ENCODE measurements at regions not wholly inside any gene's neighbourhood (a gene's known extent, or its start where the extent isn't known, plus 50 kb on each side); places are given as distances from the start of the nearest gene placed in this dataset.

DNA sequence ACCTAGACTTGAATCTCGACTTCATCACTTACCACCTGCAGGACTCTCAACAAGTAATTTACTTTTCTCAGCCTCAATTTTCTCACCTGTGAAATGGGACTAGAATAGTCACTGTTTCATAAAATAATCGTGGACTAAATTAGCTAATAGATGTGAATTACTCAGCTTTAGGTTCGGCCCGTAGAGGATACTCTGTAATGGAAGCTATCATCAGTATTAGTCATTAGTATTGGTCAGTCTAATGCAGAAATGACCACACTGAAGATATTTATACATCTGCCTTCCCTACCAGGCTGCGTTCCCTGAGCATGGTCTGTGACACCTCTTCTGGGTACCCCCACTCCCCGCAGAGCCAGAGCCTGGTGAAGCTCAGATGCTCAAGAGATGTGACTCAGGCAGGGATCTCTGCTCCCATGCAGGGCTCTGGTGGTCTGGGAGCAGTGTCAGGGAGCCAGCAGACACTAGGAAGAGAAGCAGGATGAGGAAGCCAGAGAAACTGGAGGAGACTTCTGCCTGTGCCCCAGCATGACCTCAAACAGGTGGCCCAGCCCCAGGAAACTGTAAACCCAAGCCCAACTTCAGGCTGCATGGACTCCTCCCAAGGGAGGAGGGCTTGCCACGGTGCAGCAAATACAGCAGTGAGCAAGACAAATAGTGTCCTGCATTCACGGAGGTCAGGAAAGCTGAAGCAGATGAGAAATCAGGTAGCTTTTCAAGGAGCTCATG is 88.0 kb upstream of the E2F8 start:
- TF ChIP-seq POLR2AphosphoS5 (IDR thresholded peaks at IDR 0.05): no peak
- no peak for TF ChIP-seq CTCF (IDR thresholded peaks at IDR 0.05)

All from transverse colon (tissue), 4 donors.